Activated CD4-positive, alpha-beta T cell treated with anti-CD3 and anti-CD28 coated beads for 4 hours (primary cell): ENCODE measurements at regions not wholly inside any gene's neighbourhood (a gene's known extent, or its start where the extent isn't known, plus 50 kb on each side); places are given as distances from the start of the nearest gene placed in this dataset.

Experiments used
- DNase-seq, 2 donors: peaks; one replicate each; pipeline ENCODE4 v3.0.0-alpha.2; 2020

GRCh38 chr6:170176898-170177771 is 113.7 kb downstream of the DLL1 start:
- DNase-seq: no peak

GRCh38 chr6:170176136-170176897 is 114.6 kb downstream of the DLL1 start:
- DNase-seq: no peak

GRCh38 chr6:170175644-170176135 is 115.2 kb downstream of the DLL1 start:
- no peak for DNase-seq

GRCh38 chr6:170174771-170175643 is 115.9 kb downstream of the DLL1 start:
- peak in 1 of 2 donors; percentile 1 for DNase-seq

GRCh38 chr6:170174124-170174770 is 116.6 kb downstream of the DLL1 start:
- no peak for DNase-seq

- no peak for DNase-seq
Measured at GRCh38 chr6:170173335-170173881, 117.5 kb downstream of the DLL1 start.

GRCh38 chr6:170172825-170173256 is 118.0 kb downstream of the DLL1 start:
- DNase-seq: peak in 1 of 2 donors; percentile 0

GRCh38 chr6:170172392-170172791 is 118.5 kb downstream of the DLL1 start:
- no peak for DNase-seq

GRCh38 chr6:170167657-170168159 is 123.2 kb downstream of the DLL1 start:
- DNase-seq: no peak

GRCh38 chr6:170166511-170167122 is 124.3 kb downstream of the DLL1 start:
- DNase-seq: no peak

- no peak for DNase-seq
Measured at GRCh38 chr6:170165471-170166117, 125.3 kb downstream of the DLL1 start.

GRCh38 chr6:170165085-170165470 is 125.8 kb downstream of the DLL1 start:
- DNase-seq: no peak

- no peak for DNase-seq
Measured at GRCh38 chr6:170164271-170164900, 126.5 kb downstream of the DLL1 start.

GRCh38 chr6:170163405-170164170 is 127.3 kb downstream of the DLL1 start:
- no peak for DNase-seq

- DNase-seq: no peak
Measured at GRCh38 chr6:170162775-170163404, 128.0 kb downstream of the DLL1 start.

GRCh38 chr6:170162011-170162774 is 128.7 kb downstream of the DLL1 start:
- DNase-seq: no peak

- DNase-seq: no peak
Measured at GRCh38 chr6:170160628-170161611, 130.0 kb downstream of the DLL1 start.
